ENCODE measurements at regions not wholly inside any gene's neighbourhood (a gene's known extent, or its start where the extent isn't known, plus 50 kb on each side); places are given as distances from the start of the nearest gene placed in this dataset.

DNA sequence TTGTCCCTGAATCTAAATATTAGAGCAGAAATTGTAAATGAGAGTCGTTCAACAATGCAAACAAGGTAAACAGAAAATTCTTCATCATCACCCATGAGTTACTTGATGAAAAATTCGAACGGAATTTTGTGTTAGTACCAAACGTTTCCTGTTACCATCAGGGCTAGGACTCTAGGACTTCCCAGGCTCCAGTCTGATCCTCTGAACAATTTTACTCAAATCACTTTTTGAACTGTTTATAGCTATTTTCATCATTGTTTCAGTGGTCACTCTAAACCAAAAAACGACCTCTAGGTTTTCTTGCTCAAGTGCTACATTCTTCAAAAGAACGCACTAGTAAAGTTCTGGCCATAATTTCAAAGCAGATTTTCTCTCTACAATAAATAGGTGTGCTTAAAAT is 273.3 kb downstream of the MREG start:
- TF ChIP-seq, protein P1, sequence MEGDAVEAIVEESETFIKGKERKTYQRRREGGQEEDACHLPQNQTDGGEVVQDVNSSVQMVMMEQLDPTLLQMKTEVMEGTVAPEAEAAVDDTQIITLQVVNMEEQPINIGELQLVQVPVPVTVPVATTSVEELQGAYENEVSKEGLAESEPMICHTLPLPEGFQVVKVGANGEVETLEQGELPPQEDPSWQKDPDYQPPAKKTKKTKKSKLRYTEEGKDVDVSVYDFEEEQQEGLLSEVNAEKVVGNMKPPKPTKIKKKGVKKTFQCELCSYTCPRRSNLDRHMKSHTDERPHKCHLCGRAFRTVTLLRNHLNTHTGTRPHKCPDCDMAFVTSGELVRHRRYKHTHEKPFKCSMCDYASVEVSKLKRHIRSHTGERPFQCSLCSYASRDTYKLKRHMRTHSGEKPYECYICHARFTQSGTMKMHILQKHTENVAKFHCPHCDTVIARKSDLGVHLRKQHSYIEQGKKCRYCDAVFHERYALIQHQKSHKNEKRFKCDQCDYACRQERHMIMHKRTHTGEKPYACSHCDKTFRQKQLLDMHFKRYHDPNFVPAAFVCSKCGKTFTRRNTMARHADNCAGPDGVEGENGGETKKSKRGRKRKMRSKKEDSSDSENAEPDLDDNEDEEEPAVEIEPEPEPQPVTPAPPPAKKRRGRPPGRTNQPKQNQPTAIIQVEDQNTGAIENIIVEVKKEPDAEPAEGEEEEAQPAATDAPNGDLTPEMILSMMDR (IDR thresholded peaks at IDR 0.05): no peak
- TF ChIP-seq POLR2A (IDR thresholded peaks at IDR 0.05): no peak
